K562 (cell line): ENCODE measurements at regions not wholly inside any gene's neighbourhood (a gene's known extent, or its start where the extent isn't known, plus 50 kb on each side); places are given as distances from the start of the nearest gene placed in this dataset.
A peak's percentile ranks its signal among the peaks of the same experiment; 100 is the strongest.

Source experiments
- ATAC-seq: fragments of 200-7000 bp; cut with Tn5 transposase; 3 replicates; pipeline ENCODE4 v1.9.1; 2020; ENCODE audit warnings: moderate library complexity
- BruUV-seq: library from RNA; stranded (reverse); fragments of 400-500 nt; replicated peaks from 2 replicates; lab custom pipeline; 2021; lab: Mats Ljungman, UMichigan
- CTCF ChIA-PET: fragments of 300-600 bp; formaldehyde crosslinking; extraction: SDS; loops from one replicate; lab custom pipeline; 2021; ENCODE audit warnings: low intra/inter-chr PET ratio; lab: Yijun Ruan, JAX
- POLR2A ChIA-PET: fragments of 300-600, 350-650 bp; sonication (Branson Sonifier 250); formaldehyde crosslinking; extraction: SDS; loops from one replicate; lab custom pipeline; 2021; ENCODE audit warnings: antibody characterized with exemption, inconsistent platforms; lab: Yijun Ruan, JAX
- DNase-seq, 4 experiments: peaks; one replicate each; pipeline versions ENCODE4 v3.0.0 to v3.0.0-alpha.2; 2011 to 2018; ENCODE audit warnings: low spot score in 3 of 4, mixed read lengths in 3 of 4; ENCODE audit errors: extremely low read depth in 1 of 4
- FAIRE-seq: peaks from 2 replicates; lab custom pipeline; 2011; peaks lifted over from hg19 to GRCh38; lab: Jason Lieb, UNC
- H2AFZ ChIP-seq: 2 replicates; pipeline ENCODE4 v1.6.0; 2011; ENCODE audit warnings: low read depth, low read length, control low read depth, inconsistent platforms
- H3K27ac ChIP-seq: fragments of 200-600 bp; 3 replicates; pipeline ENCODE4 v1.8.0; 2011; ENCODE audit warnings: low read depth, mild to moderate bottlenecking, control low read depth, inconsistent platforms, low read length, moderate library complexity, mixed read lengths; ENCODE audit errors: extremely low read depth
- H3K27me3 ChIP-seq, 2 experiments: fragments of 300-600 bp in 1 of 2; 2 replicates in 1 of 2; 3 replicates in 1 of 2; pipeline versions ENCODE4 v1.6.0 to v1.8.0; 2011; ENCODE audit warnings: inconsistent platforms in 2 of 2, low read length in 2 of 2, mild to moderate bottlenecking in 1 of 2, mixed read lengths in 1 of 2, moderate library complexity in 1 of 2; ENCODE audit not compliant: control insufficient read depth in 2 of 2, insufficient read depth in 2 of 2
- H3K36me3 ChIP-seq: fragments of 300-600 bp; 3 replicates; pipeline ENCODE4 v1.8.0; 2011; ENCODE audit warnings: mild to moderate bottlenecking, low read length, inconsistent platforms; ENCODE audit not compliant: control insufficient read depth, insufficient read depth
- H3K4me1 ChIP-seq, 2 experiments: fragments of 200-600 bp in 1 of 2; replicated peaks in 1 of 2; 2 replicates in 1 of 2; 3 replicates in 1 of 2; pipeline versions ENCODE4 v1.5.1 to v1.8.0; 2011; ENCODE audit warnings: inconsistent platforms in 2 of 2, low read length in 2 of 2, mild to moderate bottlenecking in 1 of 2, mixed read lengths in 1 of 2, moderate library complexity in 1 of 2; ENCODE audit not compliant: control insufficient read depth in 2 of 2, insufficient read depth in 2 of 2
- H3K4me2 ChIP-seq: 2 replicates; pipeline ENCODE4 v1.6.1; 2011; ENCODE audit warnings: low read length, control low read depth, inconsistent platforms, mixed read lengths; ENCODE audit not compliant: insufficient read depth
- H3K4me3 ChIP-seq: fragments of 200-600 bp; sonication (generic), shearing (Covaris generic); 2 replicates; pipeline ENCODE4 v1.5.1; 2016; ENCODE audit warnings: control low read depth, inconsistent platforms
- H3K79me2 ChIP-seq: fragments of 200-600 bp; 3 replicates; pipeline ENCODE4 v1.8.0; 2011; ENCODE audit warnings: low read length, inconsistent platforms; ENCODE audit not compliant: control insufficient read depth, insufficient read depth
- H3K9ac ChIP-seq, 2 experiments: 2 replicates each; pipeline versions ENCODE4 v1.6.0 to v1.6.1; 2011; ENCODE audit warnings: low read depth in 2 of 2, low read length in 2 of 2, control low read depth in 1 of 2, inconsistent platforms in 1 of 2, mild to moderate bottlenecking in 1 of 2, mixed read lengths in 1 of 2; ENCODE audit not compliant: insufficient read depth in 1 of 2
- H3K9me1 ChIP-seq: one replicate; pipeline ENCODE4 v1.6.0; 2011; ENCODE audit warnings: inconsistent platforms, mild to moderate bottlenecking, low read length, moderate library complexity; ENCODE audit not compliant: control insufficient read depth, insufficient read depth
- H3K9me3 ChIP-seq: replicated peaks from 2 replicates; pipeline ENCODE4 v1.5.1; 2011; ENCODE audit warnings: low read depth, low read length, inconsistent platforms; ENCODE audit not compliant: control insufficient read depth, insufficient read depth
- H4K20me1 ChIP-seq: replicated peaks from 2 replicates; pipeline ENCODE4 v1.6.1; 2011; ENCODE audit warnings: low read length, inconsistent platforms, mixed read lengths; ENCODE audit not compliant: control insufficient read depth, insufficient read depth
- PHB ChIP-seq: fragments of 250-450 bp; sonication (Bioruptor Pico); IDR thresholded peaks from 2 replicates; pipeline ENCODE4 v1.5.0; 2021
- RBM15 ChIP-seq: fragments of 200-400 bp; formaldehyde crosslinking; IDR thresholded peaks from 2 replicates; pipeline ENCODE4 v1.6.1; 2018; ENCODE audit warnings: mild to moderate bottlenecking, low read length, moderate library complexity; ENCODE audit not compliant: insufficient read depth
- TCF3 ChIP-seq: sonication (generic); formaldehyde crosslinking; IDR thresholded peaks from 2 replicates; pipeline ENCODE4 v1.4.0; 2020; ENCODE audit warnings: mild to moderate bottlenecking, missing genetic modification reagents
- in situ Hi-C: fragments of 300-500 bp; cut with MboI; formaldehyde crosslinking; loops from 4 replicates; pipeline ENCODE4 v1.15.0; 2018; ENCODE audit warnings: inconsistent platforms, mixed read lengths
- intact Hi-C: fragments of 100-400 bp; cut with micrococcal nuclease; formaldehyde crosslinking; loops from 2 replicates; pipeline ENCODE4 v1.14.2; 2022
- TF ChIP-seq, protein P1 (sequence below): fragments of 450-650 bp; IDR thresholded peaks from one replicate; pipeline ENCODE4 v1.6.1; 2018; ENCODE audit warnings: mild to moderate bottlenecking, moderate library complexity; ENCODE audit not compliant: partially characterized antibody

DNA sequence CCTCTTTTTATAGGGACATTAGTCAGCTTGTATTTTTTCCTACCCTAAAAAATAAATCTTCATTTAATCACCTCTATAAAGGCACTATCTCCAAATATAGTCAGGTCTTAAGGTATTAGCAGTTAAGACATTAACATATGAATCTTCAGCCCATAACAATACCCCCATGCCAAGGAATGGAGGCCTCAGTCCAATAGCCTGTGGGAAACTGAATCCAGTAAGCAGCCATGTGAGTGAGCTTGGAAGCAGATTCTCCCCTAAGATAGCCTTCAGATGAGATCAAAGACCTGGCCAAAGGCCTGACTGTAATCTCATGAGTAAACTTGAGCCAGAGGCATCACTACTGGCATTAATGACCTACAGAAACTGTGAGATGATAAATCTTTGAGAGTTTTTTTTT is 232.1 kb upstream of the SYT10 start:
- no peaks in the 10 kb centered on the region for H4K20me1 ChIP-seq
- no peaks in the 10 kb centered on the region for H3K27me3 ChIP-seq
- TF ChIP-seq RBM15 (no peak), PHB (no peak), TCF3 (CRISPR knock-in tag) (no peak)
- TF ChIP-seq, protein P1, sequence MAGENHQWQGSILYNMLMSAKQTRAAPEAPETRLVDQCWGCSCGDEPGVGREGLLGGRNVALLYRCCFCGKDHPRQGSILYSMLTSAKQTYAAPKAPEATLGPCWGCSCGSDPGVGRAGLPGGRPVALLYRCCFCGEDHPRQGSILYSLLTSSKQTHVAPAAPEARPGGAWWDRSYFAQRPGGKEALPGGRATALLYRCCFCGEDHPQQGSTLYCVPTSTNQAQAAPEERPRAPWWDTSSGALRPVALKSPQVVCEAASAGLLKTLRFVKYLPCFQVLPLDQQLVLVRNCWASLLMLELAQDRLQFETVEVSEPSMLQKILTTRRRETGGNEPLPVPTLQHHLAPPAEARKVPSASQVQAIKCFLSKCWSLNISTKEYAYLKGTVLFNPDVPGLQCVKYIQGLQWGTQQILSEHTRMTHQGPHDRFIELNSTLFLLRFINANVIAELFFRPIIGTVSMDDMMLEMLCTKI: no peak
- no TSS peak for BruUV-seq
- H3K27ac ChIP-seq: no peak overlapping the region
- 0 out of 2 replicates have a peak overlapping the region, but pooled peaks have one; percentile 26 for H2AFZ ChIP-seq
- no peaks in the 10 kb centered on the region for H3K36me3 ChIP-seq
- no peaks in the 10 kb centered on the region for H3K9me1 ChIP-seq
- no peaks in the 10 kb centered on the region for H3K4me1 ChIP-seq
- in situ Hi-C loops: no loop called here
- 0 out of 2 replicates have a peak, but pooled peaks cover 1% of the 10 kb centered on the region for H3K9me3 ChIP-seq
- intact Hi-C loops: no loop called here
- no peak overlapping the region for H3K4me3 ChIP-seq
- CTCF ChIA-PET: no interaction called here
- H3K9ac ChIP-seq: no peak overlapping the region
- no peak for ATAC-seq
- no peak for FAIRE-seq
- H3K79me2 ChIP-seq: no peaks in the 10 kb centered on the region
- no peak overlapping the region for H3K4me2 ChIP-seq
- DNase-seq: no peak
- POLR2A ChIA-PET: no interaction called here
